ENCODE measurements at regions not wholly inside any gene's neighbourhood (a gene's known extent, or its start where the extent isn't known, plus 50 kb on each side); places are given as distances from the start of the nearest gene placed in this dataset.

DNA sequence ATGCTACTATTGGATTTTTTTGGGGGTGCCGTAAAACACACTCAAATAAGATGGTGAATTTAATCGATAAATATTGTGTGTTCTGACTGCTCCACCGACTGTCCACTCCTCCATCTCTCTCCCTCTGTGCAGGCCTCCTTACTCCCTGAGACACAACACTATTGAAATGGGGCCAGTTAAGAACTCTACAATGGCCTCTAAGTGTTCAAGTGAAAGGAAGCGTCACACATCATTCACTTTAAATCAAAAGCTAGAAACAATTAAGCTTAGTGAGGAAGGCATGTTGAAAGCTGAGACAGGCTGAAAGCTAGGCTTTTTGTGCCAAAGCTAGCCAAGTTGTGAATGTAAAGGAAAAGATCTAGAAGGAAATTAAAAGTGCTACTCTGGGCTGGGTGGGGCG is 156.7 kb downstream of the CTTN start:
- TF ChIP-seq, protein P1, sequence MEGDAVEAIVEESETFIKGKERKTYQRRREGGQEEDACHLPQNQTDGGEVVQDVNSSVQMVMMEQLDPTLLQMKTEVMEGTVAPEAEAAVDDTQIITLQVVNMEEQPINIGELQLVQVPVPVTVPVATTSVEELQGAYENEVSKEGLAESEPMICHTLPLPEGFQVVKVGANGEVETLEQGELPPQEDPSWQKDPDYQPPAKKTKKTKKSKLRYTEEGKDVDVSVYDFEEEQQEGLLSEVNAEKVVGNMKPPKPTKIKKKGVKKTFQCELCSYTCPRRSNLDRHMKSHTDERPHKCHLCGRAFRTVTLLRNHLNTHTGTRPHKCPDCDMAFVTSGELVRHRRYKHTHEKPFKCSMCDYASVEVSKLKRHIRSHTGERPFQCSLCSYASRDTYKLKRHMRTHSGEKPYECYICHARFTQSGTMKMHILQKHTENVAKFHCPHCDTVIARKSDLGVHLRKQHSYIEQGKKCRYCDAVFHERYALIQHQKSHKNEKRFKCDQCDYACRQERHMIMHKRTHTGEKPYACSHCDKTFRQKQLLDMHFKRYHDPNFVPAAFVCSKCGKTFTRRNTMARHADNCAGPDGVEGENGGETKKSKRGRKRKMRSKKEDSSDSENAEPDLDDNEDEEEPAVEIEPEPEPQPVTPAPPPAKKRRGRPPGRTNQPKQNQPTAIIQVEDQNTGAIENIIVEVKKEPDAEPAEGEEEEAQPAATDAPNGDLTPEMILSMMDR (IDR thresholded peaks at IDR 0.05) = no peak
- TF ChIP-seq POLR2A (IDR thresholded peaks at IDR 0.05) = no peak

All from thyroid gland (tissue), 4 donors.